Natural killer cell (primary cell): ENCODE measurements at regions not wholly inside any gene's neighbourhood (a gene's known extent, or its start where the extent isn't known, plus 50 kb on each side); places are given as distances from the start of the nearest gene placed in this dataset.

Experiments
- ATAC-seq, 3 donors: fragments of 150-1000 bp in 2 of 3; fragments of 200-7000 bp in 1 of 3; cut with Tn5 transposase; 1 replicate in 1 of 3; 2 replicates in 2 of 3; pipeline ENCODE4 v1.10.0; 2021; ENCODE audit warnings: mild to moderate bottlenecking in 2 of 3, moderate library complexity in 2 of 3
- DNase-seq, 2 donors: peaks; one replicate each; pipeline versions ENCODE4 v3.0.0 to v3.0.0-alpha.2; 2013 to 2021; ENCODE audit warnings: mixed read lengths in 1 of 2
- H3K27ac ChIP-seq: one replicate; pipeline ENCODE4 v1.5.1; 2013; ENCODE audit warnings: mild to moderate bottlenecking, low read length
- H3K27me3 ChIP-seq: one replicate; pipeline ENCODE4 v1.6.1; 2013; ENCODE audit warnings: low read length; ENCODE audit not compliant: control insufficient read depth, insufficient read depth
- H3K36me3 ChIP-seq: one replicate; pipeline ENCODE4 v1.6.1; 2013; ENCODE audit warnings: low read length; ENCODE audit not compliant: control insufficient read depth, insufficient read depth
- H3K4me1 ChIP-seq: one replicate; pipeline ENCODE4 v1.6.1; 2013; ENCODE audit warnings: low read length; ENCODE audit not compliant: control insufficient read depth, insufficient read depth
- H3K4me3 ChIP-seq: one replicate; pipeline ENCODE4 v1.5.1; 2013; ENCODE audit warnings: low read length
- H3K9me3 ChIP-seq: one replicate; pipeline ENCODE4 v1.6.1; 2013; ENCODE audit warnings: low read length; ENCODE audit not compliant: control insufficient read depth, insufficient read depth
- H3K27ac Mint-ChIP-seq, 2 donors: one replicate each; pipeline ENCODE4 v1.8.0; 2022; ENCODE audit warnings: mild to moderate bottlenecking in 2 of 2, mixed read lengths in 2 of 2, moderate library complexity in 1 of 2
- H3K27me3 Mint-ChIP-seq, 2 donors: one replicate each; pipeline ENCODE4 v1.8.0; 2022; ENCODE audit warnings: low read depth in 2 of 2, mixed read lengths in 2 of 2
- H3K36me3 Mint-ChIP-seq: one replicate; pipeline ENCODE4 v1.8.0; 2022; ENCODE audit warnings: mixed read lengths
- H3K4me1 Mint-ChIP-seq, 2 donors: one replicate each; pipeline ENCODE4 v1.8.0; 2022; ENCODE audit warnings: mixed read lengths in 2 of 2
- H3K4me3 Mint-ChIP-seq: one replicate; pipeline ENCODE4 v1.8.0; 2022; ENCODE audit warnings: mild to moderate bottlenecking, moderate library complexity, mixed read lengths
- H3K9me3 Mint-ChIP-seq, 2 donors: one replicate each; pipeline ENCODE4 v1.8.0; 2022; ENCODE audit warnings: mixed read lengths in 2 of 2
- CTCF ChIP-seq: fragments of 200-600 bp; IDR thresholded peaks from one replicate; pipeline ENCODE4 v1.8.0; 2022; ENCODE audit warnings: antibody characterized with exemption
- WGBS: methylation state at CpG from one replicate; pipeline ENCODE4 v1.1.7; 2013; ENCODE audit warnings: missing lambda C conversion rate; ENCODE audit not compliant: insufficient coverage; 5-methylcytosine and 5-hydroxymethylcytosine counted together
- intact Hi-C: fragments of 100-400 bp; cut with micrococcal nuclease; formaldehyde crosslinking; loops from one replicate; pipeline ENCODE4 v1.14.2; 2022

- no peak for DNase-seq
- no peaks in the 10 kb centered on the region for H3K27me3 ChIP-seq
- H3K27ac Mint-ChIP-seq, result no peak overlapping the region
- no peak overlapping the region for H3K27ac ChIP-seq
- H3K4me1 ChIP-seq, result no peaks in the 10 kb centered on the region
- WGBS, result no CpG with 5 or more reads among the region's 1 CpG
- no peaks in the 10 kb centered on the region for H3K36me3 ChIP-seq
- H3K4me3 ChIP-seq, result no peak overlapping the region
- intact Hi-C loops, result no loop called here
- no peak for TF ChIP-seq CTCF
- no peak overlapping the region for H3K4me3 Mint-ChIP-seq
- H3K4me1 Mint-ChIP-seq, result no peaks in the 10 kb centered on the region
- peaks cover 2% of the 10 kb centered on the region in 2 donors for H3K9me3 Mint-ChIP-seq
- H3K9me3 ChIP-seq, result no peaks in the 10 kb centered on the region
- H3K27me3 Mint-ChIP-seq, result no peaks in the 10 kb centered on the region
- no peak for ATAC-seq
- no peaks in the 10 kb centered on the region for H3K36me3 Mint-ChIP-seq
Observed at GRCh38 chr1:209323743-209324142, 259.8 kb upstream of the CAMK1G start.

GRCh38 chr1:209324901-209325871 is 258.3 kb upstream of the CAMK1G start:
- no peak for TF ChIP-seq CTCF
- H3K9me3 Mint-ChIP-seq, result peaks cover 2% of the 10 kb centered on the region in 2 donors
- Histone ChIP-seq H3K4me1 (no peaks in the 10 kb centered on the region), H3K27me3 (no peaks in the 10 kb centered on the region), H3K36me3 (no peaks in the 10 kb centered on the region), H3K27ac (no peak overlapping the region), H3K4me3 (no peak overlapping the region), H3K9me3 (no peaks in the 10 kb centered on the region)
- no peak for ATAC-seq
- WGBS, result 92% methylated on average over 4 of the region's 5 CpGs
- no peaks in the 10 kb centered on the region for H3K27me3 Mint-ChIP-seq
- H3K36me3 Mint-ChIP-seq, result no peaks in the 10 kb centered on the region
- intact Hi-C loops, result no loop called here
- H3K4me1 Mint-ChIP-seq, result no peaks in the 10 kb centered on the region
- H3K4me3 Mint-ChIP-seq, result no peak overlapping the region
- DNase-seq, result no peak
- H3K27ac Mint-ChIP-seq, result no peak overlapping the region

- peaks cover 2% of the 10 kb centered on the region in 2 donors for H3K9me3 Mint-ChIP-seq
- H3K36me3 Mint-ChIP-seq, result no peaks in the 10 kb centered on the region
- TF ChIP-seq CTCF, result no peak
- Histone ChIP-seq H3K36me3 (no peaks in the 10 kb centered on the region), H3K4me3 (no peak overlapping the region), H3K4me1 (no peaks in the 10 kb centered on the region), H3K9me3 (no peaks in the 10 kb centered on the region), H3K27ac (no peak overlapping the region), H3K27me3 (no peaks in the 10 kb centered on the region)
- H3K4me3 Mint-ChIP-seq, result no peak overlapping the region
- ATAC-seq (no peak), DNase-seq (no peak)
- intact Hi-C loops, result no loop called here
- no CpG with 5 or more reads among the region's 2 CpGs for WGBS
- H3K4me1 Mint-ChIP-seq, result no peaks in the 10 kb centered on the region
- no peak overlapping the region for H3K27ac Mint-ChIP-seq
- no peaks in the 10 kb centered on the region for H3K27me3 Mint-ChIP-seq
Observed at GRCh38 chr1:209326076-209326475, 257.4 kb upstream of the CAMK1G start.

GRCh38 chr1:209326831-209327230 is 256.7 kb upstream of the CAMK1G start:
- H3K27me3 Mint-ChIP-seq, result no peaks in the 10 kb centered on the region
- DNase-seq, result no peak
- H3K4me3 ChIP-seq, result no peak overlapping the region
- no peak overlapping the region for H3K4me3 Mint-ChIP-seq
- 90% methylated on average over 7 of the region's 7 CpGs for WGBS
- intact Hi-C loops, result no loop called here
- H3K4me1 Mint-ChIP-seq, result no peaks in the 10 kb centered on the region
- no peaks in the 10 kb centered on the region for H3K36me3 Mint-ChIP-seq
- no peaks in the 10 kb centered on the region for H3K4me1 ChIP-seq
- no peak overlapping the region for H3K27ac ChIP-seq
- no peaks in the 10 kb centered on the region for H3K9me3 Mint-ChIP-seq
- TF ChIP-seq CTCF, result no peak
- H3K27ac Mint-ChIP-seq, result no peak overlapping the region
- no peaks in the 10 kb centered on the region for H3K36me3 ChIP-seq
- no peak for ATAC-seq
- H3K9me3 ChIP-seq, result no peaks in the 10 kb centered on the region
- no peaks in the 10 kb centered on the region for H3K27me3 ChIP-seq
